H1 (cell line): ENCODE measurements at regions not wholly inside any gene's neighbourhood (a gene's known extent, or its start where the extent isn't known, plus 50 kb on each side); places are given as distances from the start of the nearest gene placed in this dataset.

Source experiments
- CTCF ChIA-PET: fragments of 300-600 bp; sonication (Branson Sonifier 250); formaldehyde crosslinking; loops from one replicate; lab custom pipeline; 2021; ENCODE audit not compliant: partially characterized antibody; lab: Charles Lee
- POLR2A ChIA-PET: fragments of 300-600 bp; sonication (Branson Sonifier 250); formaldehyde crosslinking; loops from one replicate; lab custom pipeline; 2021; ENCODE audit warnings: inconsistent platforms; ENCODE audit not compliant: partially characterized antibody; lab: Charles Lee
- DNase-seq, 2 experiments: peaks; one replicate each; pipeline versions ENCODE4 v3.0.0 to v3.0.0-alpha.2; 2010 to 2022; ENCODE audit warnings: low spot score in 2 of 2, low read depth in 1 of 2, mixed read lengths in 1 of 2
- FAIRE-seq: peaks from 2 replicates; lab custom pipeline; 2011; peaks lifted over from hg19 to GRCh38; lab: Jason Lieb, UNC
- H2AFZ ChIP-seq: 2 replicates; pipeline ENCODE4 v1.8.1; 2012; ENCODE audit warnings: low read length, inconsistent platforms
- H2AK5ac ChIP-seq: 2 replicates; pipeline ENCODE4 v1.6.1; 2013; ENCODE audit warnings: low read depth, low read length
- H2BK120ac ChIP-seq: replicated peaks from 2 replicates; pipeline ENCODE3; 2013; ENCODE audit warnings: low read depth, low read length, inconsistent platforms
- H2BK12ac ChIP-seq: 2 replicates; pipeline ENCODE4 v1.6.1; 2013; ENCODE audit warnings: low read depth, low read length
- H2BK15ac ChIP-seq: 2 replicates; pipeline ENCODE4 v1.6.1; 2013; ENCODE audit warnings: low read length
- H2BK20ac ChIP-seq: 2 replicates; pipeline ENCODE4 v1.6.1; 2013; ENCODE audit warnings: low read length
- H2BK5ac ChIP-seq: 2 replicates; pipeline ENCODE4 v1.6.1; 2013; ENCODE audit warnings: low read depth, low read length
- H3K14ac ChIP-seq: 2 replicates; pipeline ENCODE4 v1.6.1; 2013; ENCODE audit warnings: inconsistent platforms; ENCODE audit not compliant: insufficient read length
- H3K18ac ChIP-seq: 2 replicates; pipeline ENCODE4 v1.6.1; 2013; ENCODE audit warnings: low read length; ENCODE audit errors: extremely low read depth
- H3K23ac ChIP-seq: 2 replicates; pipeline ENCODE4 v1.6.1; 2013; ENCODE audit warnings: inconsistent platforms; ENCODE audit not compliant: insufficient read length
- H3K23me2 ChIP-seq: 2 replicates; pipeline ENCODE4 v1.6.1; 2013; ENCODE audit warnings: low read depth, low read length
- H3K27ac ChIP-seq: 2 replicates; pipeline ENCODE4 v1.6.1; 2011; ENCODE audit warnings: low read depth, low read length, inconsistent platforms
- H3K27me3 ChIP-seq, 4 experiments: replicated peaks in 1 of 4; 1 replicate in 1 of 4; 2 replicates in 3 of 4; pipeline versions ENCODE4 v1.6.1 to v1.8.1; 2011 to 2013; ENCODE audit warnings: low read length in 3 of 4, mild to moderate bottlenecking in 3 of 4, inconsistent platforms in 2 of 4, mixed read lengths in 2 of 4, moderate library complexity in 1 of 4; ENCODE audit not compliant: control insufficient read depth in 3 of 4, insufficient read depth in 3 of 4; ENCODE audit errors: extremely low read depth in 1 of 4
- H3K36me3 ChIP-seq, 4 experiments: 2 replicates each; pipeline versions ENCODE4 v1.6.1 to v1.8.1; 2011 to 2013; ENCODE audit warnings: mild to moderate bottlenecking in 4 of 4, low read length in 3 of 4, moderate library complexity in 2 of 4, control low read depth in 1 of 4, inconsistent platforms in 1 of 4; ENCODE audit not compliant: insufficient read depth in 4 of 4, control insufficient read depth in 2 of 4
- H3K4ac ChIP-seq: replicated peaks from 2 replicates; pipeline ENCODE3; 2013; ENCODE audit warnings: low read length, low read depth, mixed read lengths, inconsistent platforms; ENCODE audit not compliant: insufficient read length
- H3K4me1 ChIP-seq, 4 experiments: replicated peaks in 1 of 4; 1 replicate in 1 of 4; 2 replicates in 3 of 4; pipeline versions ENCODE4 v1.6.1 to v1.8.1; 2011 to 2013; ENCODE audit warnings: low read length in 3 of 4, inconsistent platforms in 2 of 4, mixed read lengths in 1 of 4; ENCODE audit not compliant: insufficient read depth in 4 of 4, control insufficient read depth in 3 of 4
- H3K4me2 ChIP-seq, 2 experiments: 2 replicates each; pipeline versions ENCODE4 v1.6.1 to v1.8.1; 2011 to 2013; ENCODE audit warnings: low read depth in 2 of 2, low read length in 2 of 2, control low read depth in 1 of 2, inconsistent platforms in 1 of 2, mild to moderate bottlenecking in 1 of 2; ENCODE audit not compliant: insufficient read depth in 1 of 2
- H3K4me3 ChIP-seq, 4 experiments: fragments of 200-600, 300-600 bp in 1 of 4; sonication (generic), shearing (Covaris generic), sonication (Bioruptor Twin) in 1 of 4; 2 replicates each; pipeline versions ENCODE4 v1.5.1 to v1.8.1; 2011 to 2016; ENCODE audit warnings: low read length in 4 of 4, low read depth in 3 of 4, control low read depth in 2 of 4, inconsistent platforms in 2 of 4, mild to moderate bottlenecking in 2 of 4, mixed read lengths in 1 of 4, moderate library complexity in 1 of 4; ENCODE audit not compliant: insufficient read depth in 2 of 4; ENCODE audit errors: extremely low read depth in 1 of 4
- H3K56ac ChIP-seq: replicated peaks from 2 replicates; pipeline ENCODE3; 2013; ENCODE audit warnings: low read depth, mild to moderate bottlenecking, mixed read lengths, low read length, inconsistent platforms; ENCODE audit not compliant: insufficient read length
- H3K79me1 ChIP-seq: 2 replicates; pipeline ENCODE4 v1.6.1; 2013; ENCODE audit warnings: low read depth, low read length, control low read depth
- H3K79me2 ChIP-seq, 2 experiments: 2 replicates each; pipeline versions ENCODE4 v1.6.1 to v1.8.1; 2012 to 2013; ENCODE audit warnings: low read length in 2 of 2, mild to moderate bottlenecking in 2 of 2, inconsistent platforms in 1 of 2; ENCODE audit not compliant: insufficient read depth in 2 of 2, control insufficient read depth in 1 of 2
- H3K9ac ChIP-seq, 4 experiments: replicated peaks in 1 of 4; 1 replicate in 1 of 4; 2 replicates in 3 of 4; pipeline versions ENCODE4 v1.6.1 to v1.8.1; 2011 to 2013; ENCODE audit warnings: low read depth in 3 of 4, low read length in 3 of 4, control low read depth in 2 of 4, mild to moderate bottlenecking in 2 of 4, moderate library complexity in 2 of 4, inconsistent platforms in 1 of 4; ENCODE audit errors: extremely low read depth in 1 of 4
- H3K9me3 ChIP-seq, 2 experiments: 2 replicates each; pipeline versions ENCODE4 v1.6.1 to v1.8.1; 2012 to 2013; ENCODE audit warnings: mild to moderate bottlenecking in 2 of 2, moderate library complexity in 2 of 2, control low read depth in 1 of 2, inconsistent platforms in 1 of 2, low read depth in 1 of 2, low read length in 1 of 2, mixed read lengths in 1 of 2; ENCODE audit not compliant: insufficient read depth in 2 of 2
- H4K20me1 ChIP-seq, 2 experiments: replicated peaks in 1 of 2; 2 replicates each; pipeline versions ENCODE3 to v1.8.1; 2011 to 2013; ENCODE audit warnings: inconsistent platforms in 2 of 2, low read length in 2 of 2, mild to moderate bottlenecking in 1 of 2; ENCODE audit not compliant: insufficient read depth in 2 of 2, control insufficient read depth in 1 of 2
- H4K5ac ChIP-seq: 2 replicates; pipeline ENCODE4 v1.6.1; 2013; ENCODE audit warnings: low read length, low read depth, mixed read lengths, inconsistent platforms; ENCODE audit not compliant: insufficient read length
- H4K8ac ChIP-seq: 2 replicates; pipeline ENCODE4 v1.8.0; 2013; ENCODE audit warnings: mild to moderate bottlenecking, moderate library complexity, low read length, inconsistent platforms; ENCODE audit not compliant: insufficient read depth; ENCODE audit errors: extremely low read depth
- H4K91ac ChIP-seq: replicated peaks from 2 replicates; pipeline ENCODE3; 2013; ENCODE audit warnings: low read length, mixed read lengths, inconsistent platforms; ENCODE audit not compliant: insufficient read length
- EZH2 ChIP-seq: fragments of 200-600 bp; sonication (generic); IDR thresholded peaks from 2 replicates; pipeline ENCODE4 v1.7.1; 2012; ENCODE audit warnings: low read depth, mild to moderate bottlenecking, moderate library complexity, low read length, inconsistent platforms; ENCODE audit not compliant: severe bottlenecking
- FOSL1 ChIP-seq: IDR thresholded peaks from 2 replicates; pipeline ENCODE4 v1.6.1; 2011; ENCODE audit warnings: mild to moderate bottlenecking, low read depth, low read length, moderate library complexity; ENCODE audit not compliant: insufficient read depth
- YY1 ChIP-seq: IDR thresholded peaks from 2 replicates; pipeline ENCODE4 v1.6.1; 2011; ENCODE audit warnings: low read depth, mild to moderate bottlenecking, low read length
- WGBS, 2 experiments: shearing (Covaris generic) in 1 of 2; methylation state at CpG; one replicate each; pipeline versions ENCODE4 v1.1.6 to v1.1.7; 2013 to 2015; ENCODE audit warnings: low lambda C conversion rate in 2 of 2, mixed read lengths in 2 of 2, inconsistent platforms in 1 of 2, low coverage in 1 of 2, missing lambda C conversion rate in 1 of 2; ENCODE audit not compliant: insufficient replicate concordance in 2 of 2, insufficient coverage in 1 of 2, insufficient read length in 1 of 2; ENCODE audit errors: extremely low coverage in 1 of 2, missing lambda C conversion rate in 1 of 2; 5-methylcytosine and 5-hydroxymethylcytosine counted together

- no peak for DNase-seq
- no peak overlapping the region for H2BK15ac ChIP-seq
- TF ChIP-seq FOSL1 (no peak), YY1 (no peak), EZH2 (no peak)
- TF ChIP-seq, all 59 proteins: peak for 0
- Histone ChIP-seq H2AFZ (0 out of 2 replicates have a peak overlapping the region, but pooled peaks have one; percentile 29), H2BK5ac (no peak overlapping the region), H4K5ac (no peak overlapping the region), H2BK120ac (no peak overlapping the region), H3K4ac (no peak overlapping the region), H3K27ac (no peak overlapping the region), H4K20me1 (no peaks in the 10 kb centered on the region), H4K8ac (no peak overlapping the region), H3K14ac (no peak overlapping the region), H3K9me3 (no peaks in the 10 kb centered on the region), H3K79me1 (no peaks in the 10 kb centered on the region), H2BK20ac (no peak overlapping the region), H3K27me3 (no peaks in the 10 kb centered on the region), H3K9ac (no peak overlapping the region), H3K56ac (no peak overlapping the region), H2BK12ac (no peak overlapping the region), H3K4me3 (no peak overlapping the region), H2AK5ac (no peak overlapping the region), H3K36me3 (no peaks in the 10 kb centered on the region), H4K91ac (no peak overlapping the region), H3K23ac (no peak overlapping the region), H3K4me1 (no peaks in the 10 kb centered on the region), H3K18ac (no peak overlapping the region), H3K23me2 (no peaks in the 10 kb centered on the region), H3K79me2 (no peaks in the 10 kb centered on the region), H3K4me2 (no peak overlapping the region)
- POLR2A ChIA-PET = no interaction called here
- 92% methylated on average over 12 of the region's 12 CpGs; no CpG with 5 or more reads in 1 of the 2 experiments for WGBS, 2 experiments
- CTCF ChIA-PET = interaction anchor here (1.0 kb wide), 1 partner anchor 19 kb away, joined by 4 read pairs; no protein-coding TSS in a partner anchor
- no peak for FAIRE-seq
Observed at GRCh38 chr10:8533462-8533861, 479.0 kb downstream of the GATA3 start.
